Motor neuron (in vitro differentiated cells): ENCODE measurements at regions not wholly inside any gene's neighbourhood (a gene's known extent, or its start where the extent isn't known, plus 50 kb on each side); places are given as distances from the start of the nearest gene placed in this dataset.
"Not testable (repeated sequence)": the region's sequence is repeated elsewhere in the genome, so short reads cannot be mapped to it uniquely, and the experiment has no call there.

Experiments
- ATAC-seq, 8 experiments: fragments of 200-7000 bp; cut with Tn5 transposase; replicated peaks in 6 of 8; 2 replicates each; pipeline ENCODE4 v1.8.0; 2021; ENCODE audit warnings: mild to moderate bottlenecking in 8 of 8, moderate library complexity in 8 of 8
- H3K27ac ChIP-seq, 2 donors: fragments of 250-450 bp; sonication (Bioruptor Pico); 2 replicates each; pipeline ENCODE4 v1.9.0; 2021; ENCODE audit warnings: antibody characterized with exemption in 2 of 2, mild to moderate bottlenecking in 2 of 2, moderate library complexity in 1 of 2
- H3K4me1 ChIP-seq, 2 donors: fragments of 250-450 bp; sonication (Bioruptor Pico); replicated peaks in 1 of 2; 2 replicates each; pipeline ENCODE4 v1.6.1; 2021; ENCODE audit warnings: antibody characterized with exemption in 2 of 2, mild to moderate bottlenecking in 2 of 2, moderate library complexity in 1 of 2
- H3K4me3 ChIP-seq, 5 donors: fragments of 250-450 bp; sonication (Bioruptor Pico); 2 replicates each; pipeline ENCODE4 v1.9.0; 2021; ENCODE audit warnings: antibody characterized with exemption in 5 of 5, mild to moderate bottlenecking in 5 of 5, moderate library complexity in 4 of 5
- WGBS, 10 experiments: fragments of 450-650 bp; shearing (Covaris generic); methylation state at CpG; one replicate each; pipeline ENCODE4 v1.0.0; 2022; 5-methylcytosine and 5-hydroxymethylcytosine counted together
- in situ Hi-C, 9 experiments: fragments of 400-800 bp; cut with MboI; loops; one replicate each; pipeline ENCODE4 v1.15.0; 2021; ENCODE audit warnings: low sequenced_read_pairs in 9 of 9, low pct_unique_long_range_greater_than_20kb in 2 of 9; ENCODE audit not compliant: unreplicated experiment in 9 of 9

DNA sequence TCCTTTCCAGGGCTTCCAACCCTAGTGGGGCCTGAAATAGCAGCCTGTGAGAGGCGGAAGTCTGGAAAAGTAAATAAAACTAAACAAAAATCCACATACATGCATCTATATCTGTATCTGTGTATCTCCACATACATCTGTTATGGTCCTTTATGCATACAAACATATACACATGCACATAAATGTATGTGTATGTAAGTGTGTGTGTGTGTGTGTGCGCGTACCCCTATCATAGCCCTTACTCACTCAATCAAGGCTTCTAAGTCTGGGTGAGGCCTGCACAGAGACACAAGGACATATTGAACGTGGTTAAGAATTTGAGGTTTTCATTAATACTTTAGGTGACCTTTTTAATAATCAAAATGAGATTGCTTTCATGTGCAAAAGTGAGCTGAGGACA lies 98.9 kb upstream of the CYRIA start:
- in situ Hi-C loops, result loop anchor here in 5 of 9 experiments (10.0 to 25.0 kb wide), 5 partner anchors 548 to 1127 kb away; partner anchors contain the start of gene MYCN (in 1 of the 5)
- ATAC-seq, result peak in 4 of 8 experiments; percentile 22 to 81 (median 66)
- Histone ChIP-seq H3K27ac (no peak overlapping the region), H3K4me3 (no peak overlapping the region), H3K4me1 (peaks cover 0 to 9% of the 10 kb centered on the region in 2 donors)
- 14 to 100% (median 92%) methylated on average over 1 to 4 of the region's 4 CpGs; no CpG with 5 or more reads in 2 of the 10 experiments for WGBS, 10 experiments

DNA sequence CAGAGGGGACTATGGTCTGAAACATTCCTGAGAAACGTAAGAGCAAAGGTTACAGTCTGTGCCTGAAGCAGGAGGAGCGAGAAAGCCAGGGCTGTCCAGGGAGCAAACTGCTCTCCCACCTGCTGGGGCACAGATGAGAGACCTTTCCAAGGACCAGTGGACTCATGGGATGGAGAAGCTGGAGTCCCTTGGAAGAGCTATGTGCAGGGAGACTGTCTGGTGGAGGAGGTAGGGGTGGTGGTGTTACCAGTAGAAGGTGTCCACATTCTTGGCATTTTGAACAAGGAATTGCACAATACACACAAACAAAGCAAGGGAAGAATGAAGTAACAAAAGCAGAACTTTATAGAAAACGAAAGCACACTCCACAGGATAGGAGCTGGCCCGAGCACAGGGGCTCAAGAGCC lies 97.9 kb upstream of the CYRIA start:
- in situ Hi-C loops, result loop anchor here in 5 of 9 experiments (10.0 to 25.0 kb wide), 5 partner anchors 549 to 1126 kb away; partner anchors contain the start of gene MYCN (in 1 of the 5)
- ATAC-seq, result no peak
- Histone ChIP-seq H3K4me3 (no peak overlapping the region), H3K27ac (no peak overlapping the region), H3K4me1 (peaks cover 0 to 7% of the 10 kb centered on the region in 2 donors)
- 0 to 100% (median 52%) methylated on average over 1 to 4 of the region's 4 CpGs; no CpG with 5 or more reads in 2 of the 10 experiments for WGBS, 10 experiments

DNA sequence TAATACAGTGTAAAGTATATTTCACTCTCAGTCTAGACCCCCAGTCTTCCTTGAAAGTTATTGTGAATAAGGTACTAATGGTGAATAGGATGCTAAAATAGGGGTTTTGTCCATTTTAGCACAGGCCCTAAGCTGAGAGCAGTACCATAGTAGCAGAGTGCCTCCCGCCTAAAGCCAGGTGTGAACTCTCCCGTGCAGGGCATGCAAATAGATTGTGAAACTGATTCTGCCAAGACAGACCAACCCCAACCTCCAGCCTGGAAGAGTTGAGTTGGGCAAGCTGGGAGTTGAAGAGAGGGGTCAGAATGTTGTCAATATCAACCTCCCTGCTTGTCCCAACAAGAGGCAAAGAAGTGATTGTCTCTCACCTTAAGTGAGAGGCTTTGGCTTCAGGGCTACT lies 97.4 kb upstream of the CYRIA start:
- no peak for ATAC-seq
- Histone ChIP-seq H3K4me1 (peaks cover 0 to 4% of the 10 kb centered on the region in 2 donors), H3K4me3 (no peak overlapping the region), H3K27ac (no peak overlapping the region)
- WGBS, 10 experiments, result 17 to 91% (median 81%) methylated on average over 1 to 2 of the region's 2 CpGs; no CpG with 5 or more reads in 6 of the 10 experiments
- in situ Hi-C loops, result loop anchor here in 5 of 9 experiments (10.0 to 25.0 kb wide), 5 partner anchors 549 to 1126 kb away; partner anchors contain the start of gene MYCN (in 1 of the 5)

DNA sequence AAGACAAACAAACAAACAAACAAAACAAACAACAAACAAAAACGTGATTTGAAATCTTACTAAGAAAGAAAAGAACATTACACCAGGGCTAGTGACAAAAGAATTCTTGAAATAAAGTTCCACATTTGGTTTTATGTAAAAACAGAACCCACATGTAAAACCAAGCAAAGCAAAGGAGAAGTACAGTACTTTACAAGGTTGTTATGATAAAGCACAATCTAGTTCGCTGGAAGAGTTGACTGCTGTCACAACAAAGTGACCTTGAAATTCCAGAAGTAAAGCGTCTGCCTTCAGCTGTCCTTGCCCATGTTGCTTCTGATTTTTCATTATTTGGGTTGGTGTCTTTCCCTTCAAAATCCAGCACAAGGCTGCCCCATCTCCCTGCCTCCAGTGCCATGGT lies 94.8 kb upstream of the CYRIA start:
- no peak for ATAC-seq
- in situ Hi-C loops, result loop anchor here in 5 of 9 experiments (10.0 to 25.0 kb wide), 5 partner anchors 552 to 1123 kb away; partner anchors contain the start of gene MYCN (in 1 of the 5)
- WGBS, 10 experiments, result 0 to 100% (median 57%) methylated on average over 1 to 3 of the region's 3 CpGs; no CpG with 5 or more reads in 1 of the 10 experiments
- H3K27ac ChIP-seq, result no peak overlapping the region
- peaks cover 4% of the 10 kb centered on the region in 2 donors for H3K4me1 ChIP-seq
- H3K4me3 ChIP-seq, result no peak overlapping the region

DNA sequence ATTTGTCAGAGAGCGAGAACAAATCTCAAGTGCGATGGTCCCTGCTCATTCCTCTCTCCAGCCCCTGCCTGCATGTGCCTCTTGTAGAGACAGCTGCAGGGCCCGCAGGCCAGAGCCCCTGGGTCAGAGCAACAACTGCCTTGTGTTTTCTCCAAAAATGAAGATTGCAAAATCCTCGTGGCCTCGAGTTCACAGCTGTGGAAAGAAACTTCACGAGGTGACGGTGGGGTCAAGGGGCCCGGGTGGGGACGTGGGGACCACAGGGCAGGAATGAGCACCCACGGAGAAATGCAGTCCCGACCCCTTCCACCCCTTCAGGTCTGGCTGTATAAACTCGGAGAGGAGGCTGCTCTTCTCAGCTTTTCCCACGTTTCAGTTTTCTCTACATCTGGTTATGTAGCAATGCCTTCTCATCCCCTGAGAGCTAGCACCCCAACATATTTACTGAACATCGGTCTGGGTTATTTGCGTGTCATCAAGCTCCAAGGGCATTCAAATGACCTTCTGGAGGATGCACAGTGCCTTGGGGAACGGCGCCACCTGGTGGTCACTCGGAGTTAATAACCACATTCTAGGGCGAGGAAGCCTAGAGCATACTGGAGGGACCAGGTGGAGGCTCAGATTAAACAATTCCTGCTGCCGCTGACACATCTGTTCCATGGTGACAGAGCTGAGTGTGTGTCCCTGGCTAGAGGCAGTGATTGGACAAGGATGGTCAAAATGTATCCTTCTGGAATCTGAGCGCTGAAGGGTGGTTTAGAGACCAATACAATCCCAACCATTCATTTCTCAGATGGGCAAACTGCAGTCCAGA lies 91.4 kb upstream of the CYRIA start:
- H3K4me1 ChIP-seq, result peaks cover 4% of the 10 kb centered on the region in 2 donors
- no peak overlapping the region for H3K27ac ChIP-seq
- H3K4me3 ChIP-seq, result no peak overlapping the region
- 0 to 100% (median 0%) methylated on average over 1 to 8 of the region's 21 CpGs; no CpG with 5 or more reads in 1 of the 10 experiments for WGBS, 10 experiments
- in situ Hi-C loops, result loop anchor here in 7 of 9 experiments (5.0 to 25.0 kb wide), 7 partner anchors 140 to 1120 kb away; partner anchors contain the start of gene MYCN (in 1 of the 7)
- ATAC-seq, result peak; percentile 90 to 100 (median 98)

DNA sequence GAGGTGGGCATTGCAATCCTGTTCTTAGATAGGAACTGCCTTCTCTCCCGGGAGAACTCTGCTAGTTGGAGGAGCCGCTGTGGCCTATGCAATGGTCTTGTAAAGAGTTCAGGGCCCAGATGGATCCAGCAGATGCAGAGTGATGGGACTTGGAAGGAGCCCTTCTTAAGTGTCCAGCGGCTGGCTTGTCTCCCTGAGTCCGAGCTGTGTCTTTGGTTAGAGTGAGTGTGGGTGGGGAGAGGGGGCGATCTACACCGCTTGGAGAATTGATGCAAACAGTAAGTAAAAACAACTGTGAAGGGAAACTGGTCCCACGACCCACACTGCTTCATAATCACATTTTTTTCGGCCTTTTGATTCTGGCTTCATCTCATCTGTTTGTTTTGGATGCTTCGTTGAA lies 89.8 kb upstream of the CYRIA start:
- no peak for ATAC-seq
- peaks cover 4% of the 10 kb centered on the region in 2 donors for H3K4me1 ChIP-seq
- H3K4me3 ChIP-seq, result no peak overlapping the region
- in situ Hi-C loops, result loop anchor here in 7 of 9 experiments (5.0 to 25.0 kb wide), 7 partner anchors 138 to 1118 kb away; partner anchors contain the start of gene MYCN (in 1 of the 7)
- no peak overlapping the region for H3K27ac ChIP-seq
- WGBS, 10 experiments, result 20 to 92% (median 72%) methylated on average over 1 to 7 of the region's 9 CpGs; no CpG with 5 or more reads in 1 of the 10 experiments

DNA sequence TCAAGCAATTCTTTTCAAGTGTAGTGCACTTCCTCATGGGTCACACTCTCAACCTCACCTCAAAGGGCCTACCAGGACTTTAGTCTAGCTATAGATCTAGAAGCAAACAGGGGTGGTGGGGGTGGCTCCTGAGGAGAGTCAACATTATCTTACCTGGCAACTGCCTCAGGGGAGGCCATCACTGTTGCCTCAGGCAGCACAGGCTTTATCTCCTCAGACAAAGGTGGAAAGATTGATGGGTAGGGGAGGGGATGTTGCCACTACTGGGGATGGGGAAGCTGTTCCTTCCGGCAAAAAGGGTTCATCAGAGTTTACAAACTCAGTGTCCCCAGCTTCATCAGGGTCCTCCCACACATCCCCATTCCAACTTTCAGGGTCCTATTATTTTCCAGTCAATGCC lies 87.4 kb upstream of the CYRIA start:
- not testable (repeated sequence) for H3K27ac ChIP-seq, ATAC-seq, H3K4me3 ChIP-seq, H3K4me1 ChIP-seq
- WGBS, 10 experiments, result 80% methylated on average over 1 of the region's 1 CpG; no CpG with 5 or more reads in 9 of the 10 experiments
- in situ Hi-C loops, result loop anchor here in 6 of 9 experiments (10.0 to 25.0 kb wide), 5 partner anchors 138 to 1116 kb away; partner anchors contain the start of gene MYCN (in 1 of the 6)

DNA sequence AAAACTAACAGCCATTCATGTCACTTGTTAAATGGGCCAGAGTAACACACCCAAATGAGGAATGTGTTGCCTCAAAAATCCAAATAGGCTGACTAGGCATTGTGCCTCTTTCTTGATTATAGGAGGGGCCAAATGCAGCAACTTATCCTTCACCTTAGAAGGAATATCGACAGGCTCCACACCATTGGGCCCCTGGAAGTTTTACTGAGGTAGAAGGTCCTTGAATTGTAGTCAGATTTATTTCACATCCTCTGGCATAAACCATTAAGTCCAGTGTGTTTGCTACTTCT lies 85.2 kb upstream of the CYRIA start:
- in situ Hi-C loops, result loop anchor here in 6 of 9 experiments (10.0 to 25.0 kb wide), 5 partner anchors 136 to 1114 kb away; partner anchors contain the start of gene MYCN (in 1 of the 6)
- 0 to 100% (median 58%) methylated on average over 1 of the region's 1 CpG; no CpG with 5 or more reads in 6 of the 10 experiments for WGBS, 10 experiments
- not testable (repeated sequence) for H3K4me3 ChIP-seq, ATAC-seq, H3K4me1 ChIP-seq, H3K27ac ChIP-seq

GRCh38 chr2:16750175-16750924 lies 84.7 kb upstream of the CYRIA start:
- WGBS, 10 experiments, result 0 to 86% (median 77%) methylated on average over 2 to 4 of the region's 4 CpGs; no CpG with 5 or more reads in 5 of the 10 experiments
- Histone ChIP-seq H3K27ac (no peak overlapping the region), H3K4me3 (no peak overlapping the region), H3K4me1 (no peaks in the 10 kb centered on the region)
- in situ Hi-C loops, result loop anchor here in 6 of 9 experiments (10.0 to 25.0 kb wide), 5 partner anchors 136 to 1113 kb away; partner anchors contain the start of gene MYCN (in 1 of the 6)
- ATAC-seq, result no peak

GRCh38 chr2:16748511-16749266 lies 83.1 kb upstream of the CYRIA start:
- H3K4me1 ChIP-seq, H3K4me3 ChIP-seq, H3K27ac ChIP-seq, ATAC-seq: not testable (repeated sequence)
- in situ Hi-C loops, result loop anchor here in 1 of 9 experiments (10.0 kb wide), 1 partner anchor 134 kb away; no protein-coding TSS in a partner anchor
- 0 to 100% (median 0%) methylated on average over 1 of the region's 1 CpG; no CpG with 5 or more reads in 3 of the 10 experiments for WGBS, 10 experiments

DNA sequence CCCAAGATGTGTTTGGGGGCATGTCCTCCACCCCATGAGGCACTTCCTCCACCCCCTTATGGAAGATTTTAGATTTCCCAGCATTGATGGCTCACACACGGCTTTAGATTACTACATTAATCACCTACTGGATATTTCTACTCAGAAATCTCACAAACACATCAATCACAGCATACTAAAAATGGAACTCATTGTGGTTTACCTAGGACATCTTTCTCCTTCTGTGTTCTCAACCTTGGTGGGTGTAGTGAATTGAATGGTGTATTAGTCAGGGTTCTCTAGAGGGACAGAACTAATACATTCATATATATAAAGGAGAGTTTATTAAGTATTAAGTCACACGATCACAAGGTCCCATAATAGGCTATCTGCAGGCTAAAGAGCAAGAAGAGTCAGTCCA lies 82.1 kb upstream of the CYRIA start:
- in situ Hi-C loops, result loop anchor here in 1 of 9 experiments (10.0 kb wide), 1 partner anchor 133 kb away; no protein-coding TSS in a partner anchor
- no peak overlapping the region for H3K27ac ChIP-seq
- no peak for ATAC-seq
- 0 to 80% (median 80%) methylated on average over 1 to 2 of the region's 2 CpGs; no CpG with 5 or more reads in 5 of the 10 experiments for WGBS, 10 experiments
- H3K4me1 ChIP-seq, result no peaks in the 10 kb centered on the region
- H3K4me3 ChIP-seq, result no peak overlapping the region

DNA sequence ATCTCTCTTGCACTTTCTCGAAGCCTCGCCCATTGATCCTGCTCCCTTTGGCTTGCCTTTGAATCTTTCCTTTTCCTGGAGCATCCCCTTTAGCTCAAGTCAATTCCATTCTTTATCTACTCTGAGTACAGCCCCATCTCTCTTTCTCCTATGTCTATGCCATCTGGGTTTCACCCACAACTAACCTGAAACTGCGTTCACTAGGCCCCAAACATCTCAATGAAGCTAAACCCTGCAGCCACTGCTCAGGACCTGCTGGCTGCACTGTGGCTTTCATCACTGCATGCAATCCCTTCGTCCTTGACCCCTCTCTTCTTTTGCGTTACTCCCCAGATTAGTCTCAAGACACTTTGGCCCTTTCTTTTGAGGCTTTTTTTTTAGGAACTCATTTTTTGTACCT lies 81.6 kb upstream of the CYRIA start:
- ATAC-seq, result no peak
- 0 to 96% (median 76%) methylated on average over 1 to 5 of the region's 5 CpGs for WGBS, 10 experiments
- H3K4me1 ChIP-seq, result peaks cover 0 to 3% of the 10 kb centered on the region in 2 donors
- in situ Hi-C loops, result loop anchor here in 1 of 9 experiments (10.0 kb wide), 1 partner anchor 132 kb away; no protein-coding TSS in a partner anchor
- H3K27ac ChIP-seq, result no peak overlapping the region
- no peak overlapping the region for H3K4me3 ChIP-seq
